CD4-positive, alpha-beta T cell treated with Interferon gamma for 1 hour (primary cell): ENCODE measurements at regions not wholly inside any gene's neighbourhood (a gene's known extent, or its start where the extent isn't known, plus 50 kb on each side); places are given as distances from the start of the nearest gene placed in this dataset.
"Not testable (repeated sequence)": the region's sequence is repeated elsewhere in the genome, so short reads cannot be mapped to it uniquely, and the experiment has no call there.

Experiments used
- DNase-seq: peaks from one replicate; pipeline ENCODE4 v3.0.0-alpha.2; 2020

DNA sequence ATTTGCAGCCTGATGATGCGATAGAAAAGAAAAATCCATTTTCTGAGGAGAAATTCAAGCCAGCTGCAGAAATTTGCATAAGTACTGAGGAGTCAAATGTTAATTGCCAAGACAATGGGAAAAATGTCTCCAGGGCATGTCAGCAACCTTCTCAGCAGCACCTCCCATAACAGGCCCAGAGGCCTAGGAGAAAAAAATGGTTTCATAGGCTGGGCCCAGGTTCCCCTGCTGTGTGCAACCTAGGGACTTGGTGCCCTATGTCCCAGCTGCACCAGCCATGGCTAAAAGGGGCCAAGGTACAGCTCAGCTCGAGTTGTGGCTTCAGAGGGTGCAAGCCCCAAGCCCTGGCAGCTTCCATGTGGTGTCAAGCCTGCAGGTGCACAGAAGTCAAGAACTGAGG, 144.8 kb upstream of the PRKD1 start:
- DNase-seq = not testable (repeated sequence)

DNA sequence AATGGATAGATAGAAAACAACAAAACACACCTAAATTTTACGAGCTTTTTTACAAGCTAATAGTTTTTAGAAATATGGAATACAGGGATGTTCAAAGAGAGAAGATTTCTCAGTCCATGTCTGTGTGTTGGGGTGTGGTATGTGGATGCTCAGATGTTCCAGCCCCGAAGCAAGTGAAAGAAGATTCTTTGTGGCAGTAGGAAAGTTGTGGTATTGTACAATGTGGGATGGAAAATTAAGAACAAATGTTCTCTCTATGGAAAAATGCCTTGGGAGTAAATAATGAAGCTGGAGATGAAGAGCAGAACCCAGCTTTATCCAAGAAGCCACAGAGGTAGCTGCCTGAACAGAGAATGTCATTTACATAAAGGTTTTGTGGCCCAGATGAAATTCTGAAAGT, 150.3 kb upstream of the PRKD1 start:
- DNase-seq = no peak

DNA sequence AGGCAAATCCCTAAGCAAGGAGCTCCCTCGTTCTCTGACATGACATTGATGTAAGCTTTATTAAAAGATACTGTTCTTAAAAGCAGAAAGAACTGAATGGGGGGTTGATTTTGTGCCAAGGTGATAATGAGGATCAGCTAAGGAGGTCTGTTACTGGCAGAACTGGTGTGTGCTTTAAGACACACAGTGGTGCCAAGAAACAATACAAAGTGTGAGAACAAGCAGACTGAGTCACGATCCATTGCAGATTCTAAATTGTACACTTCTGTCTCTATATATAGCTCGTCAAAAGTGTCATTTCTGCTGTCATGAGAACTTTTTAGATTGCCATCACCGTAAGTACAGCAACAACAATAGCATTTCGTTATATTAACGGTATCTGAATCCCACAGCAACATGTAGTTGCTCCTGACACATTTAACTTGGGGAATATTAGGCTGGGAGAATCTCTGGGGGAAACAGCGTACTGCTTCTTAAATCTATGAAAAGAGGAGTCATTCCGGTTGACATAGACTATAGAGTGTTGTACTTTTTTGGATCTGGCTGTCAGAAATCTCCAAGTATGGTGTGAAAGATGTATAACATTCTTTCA, 151.3 kb upstream of the PRKD1 start:
- DNase-seq = no peak

DNA sequence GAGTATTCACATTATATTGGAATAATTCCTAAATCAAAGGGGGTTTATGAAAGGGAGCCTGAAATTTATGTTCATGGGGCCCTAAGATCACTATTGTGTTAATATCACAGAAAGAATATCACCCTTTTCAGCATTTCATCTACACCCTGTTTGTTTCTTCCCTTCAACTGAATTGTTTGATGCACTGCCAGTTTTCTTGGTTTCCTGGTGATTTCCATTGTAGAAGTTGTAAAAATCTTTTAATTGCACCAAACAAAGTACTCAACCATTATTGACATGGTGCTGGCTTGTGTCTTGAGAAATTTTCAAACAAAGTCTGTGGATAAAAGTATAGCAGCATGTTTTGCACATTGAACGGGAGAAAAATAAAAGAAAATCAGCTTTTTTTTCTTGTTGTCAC, 154.8 kb upstream of the PRKD1 start:
- no peak for DNase-seq

DNA sequence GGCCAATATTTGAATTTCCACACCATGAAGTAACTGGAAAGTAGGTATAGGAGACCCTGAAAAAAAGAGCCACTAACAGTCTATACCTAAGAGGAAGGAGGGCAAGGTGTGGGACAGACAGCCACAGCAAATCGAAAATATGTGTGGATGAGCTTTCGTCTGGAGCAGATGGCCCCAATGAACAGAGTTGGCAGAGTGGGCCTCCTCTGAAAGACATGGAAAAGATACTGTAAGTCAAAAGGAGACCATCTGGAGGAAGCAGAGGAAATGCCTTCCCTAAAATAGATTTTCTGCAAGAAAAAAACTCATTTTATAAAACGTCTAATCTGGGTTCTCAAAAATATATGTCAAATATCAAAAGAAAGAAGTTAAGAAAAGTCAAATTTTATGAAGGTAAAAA, 157.2 kb upstream of the PRKD1 start:
- no peak for DNase-seq

DNA sequence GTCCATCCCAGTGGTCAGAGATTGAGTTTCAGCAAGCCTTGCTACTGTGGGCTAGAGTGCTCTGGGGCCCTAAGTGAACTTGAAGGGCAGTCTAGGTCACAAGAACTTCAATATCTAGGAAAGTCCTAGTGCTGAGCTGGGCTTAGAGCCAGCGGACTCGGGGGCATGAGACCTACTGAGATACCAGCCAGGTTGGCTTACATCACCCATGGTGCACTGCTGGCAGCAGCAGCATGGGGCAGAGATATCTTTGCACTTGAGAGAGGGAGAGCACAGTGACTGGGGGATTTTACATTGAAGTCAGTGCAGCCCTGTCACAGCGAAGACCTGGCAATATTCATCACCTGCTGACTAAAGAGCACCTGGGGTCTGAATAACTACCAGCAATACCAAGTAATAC, 158.3 kb upstream of the PRKD1 start:
- no peak for DNase-seq

DNA sequence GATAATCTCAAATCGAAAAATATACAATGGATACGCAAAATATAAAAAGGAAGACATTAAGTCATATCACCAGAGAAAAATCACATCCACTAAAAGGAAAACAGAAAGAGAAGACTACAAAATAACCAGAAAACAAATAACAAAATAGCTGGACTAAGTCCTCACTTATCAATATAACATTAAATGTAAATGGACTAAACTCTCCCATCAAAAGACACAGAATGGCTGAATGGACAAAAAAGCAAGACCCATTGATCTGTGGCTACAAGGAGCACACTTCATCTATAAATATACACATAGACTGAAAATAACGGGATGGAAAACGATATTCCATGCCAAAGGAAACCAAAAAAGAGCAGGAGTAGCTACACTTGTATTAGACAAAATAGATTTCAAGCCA, 161.0 kb upstream of the PRKD1 start:
- DNase-seq = no peak

DNA sequence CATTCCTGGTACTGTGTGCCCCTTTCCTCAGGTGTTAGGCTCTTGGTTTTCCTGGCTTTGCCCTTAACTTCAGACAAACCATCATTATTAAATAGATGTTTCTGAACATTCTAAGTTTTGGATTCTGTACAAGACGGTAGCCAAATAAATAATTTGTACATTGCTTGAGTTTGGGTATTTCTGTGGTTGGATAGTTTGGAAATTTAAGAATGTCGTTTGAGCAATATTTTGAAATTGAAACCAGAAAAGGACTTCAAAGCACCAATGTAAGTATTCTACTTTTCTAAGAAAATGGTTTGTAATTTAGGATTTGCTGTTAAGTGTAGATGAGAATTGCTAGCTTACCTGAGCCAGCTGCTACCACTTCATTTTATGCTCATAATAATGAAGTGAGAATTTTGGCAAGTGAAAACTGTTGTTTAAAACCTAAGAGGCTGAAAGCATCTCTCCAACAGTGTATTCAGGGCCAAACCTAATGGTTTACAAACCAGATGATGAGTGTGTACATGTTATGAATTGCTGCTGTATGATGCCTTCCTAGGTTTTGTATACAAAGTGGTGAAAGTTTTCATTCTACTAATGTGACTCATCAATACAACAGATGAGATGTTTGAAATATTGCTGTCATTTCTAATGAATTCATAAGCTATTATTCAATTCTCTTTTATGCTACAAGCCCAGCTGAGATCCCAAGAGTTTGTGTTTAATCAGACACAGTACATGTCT, 181.5 kb upstream of the PRKD1 start:
- DNase-seq = no peak

DNA sequence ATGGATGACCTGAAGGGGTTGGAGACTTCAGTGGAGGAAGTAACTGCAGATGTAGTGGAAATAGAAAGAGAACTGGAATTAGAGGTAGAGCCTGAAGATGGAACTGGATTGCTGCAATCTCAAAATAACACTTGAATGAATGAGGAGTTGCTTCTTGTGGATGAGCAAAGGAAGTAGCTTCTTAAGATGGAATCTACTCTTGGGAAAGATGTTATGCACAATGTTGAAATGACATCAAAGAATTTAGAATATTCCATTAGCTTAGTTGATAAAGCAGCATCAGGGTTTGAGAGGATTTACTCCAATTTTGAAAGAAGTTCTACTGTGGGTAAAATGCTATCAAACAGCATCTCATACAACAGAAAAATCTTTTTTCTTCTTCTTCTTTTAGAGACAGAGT, 186.4 kb upstream of the PRKD1 start:
- DNase-seq = no peak

DNA sequence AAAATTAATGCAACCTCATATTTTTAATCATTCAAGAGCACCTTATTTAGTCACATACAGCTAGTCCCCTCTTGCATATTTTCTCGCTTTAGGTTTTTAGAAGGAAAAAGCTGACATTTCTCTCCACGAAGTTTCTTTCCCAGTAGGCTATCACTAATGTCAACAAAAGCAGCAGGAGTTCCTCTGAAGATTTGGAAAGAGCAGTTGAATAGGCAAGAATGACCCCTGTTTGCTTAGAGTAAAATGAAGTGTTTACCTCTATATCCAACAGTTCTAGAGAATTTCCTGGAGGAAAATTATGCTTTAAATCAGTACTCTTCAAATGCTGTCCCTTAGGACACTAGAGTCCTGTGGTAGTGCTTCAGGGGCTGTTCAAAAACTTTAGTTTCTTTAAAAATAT, 188.1 kb upstream of the PRKD1 start:
- DNase-seq = no peak

DNA sequence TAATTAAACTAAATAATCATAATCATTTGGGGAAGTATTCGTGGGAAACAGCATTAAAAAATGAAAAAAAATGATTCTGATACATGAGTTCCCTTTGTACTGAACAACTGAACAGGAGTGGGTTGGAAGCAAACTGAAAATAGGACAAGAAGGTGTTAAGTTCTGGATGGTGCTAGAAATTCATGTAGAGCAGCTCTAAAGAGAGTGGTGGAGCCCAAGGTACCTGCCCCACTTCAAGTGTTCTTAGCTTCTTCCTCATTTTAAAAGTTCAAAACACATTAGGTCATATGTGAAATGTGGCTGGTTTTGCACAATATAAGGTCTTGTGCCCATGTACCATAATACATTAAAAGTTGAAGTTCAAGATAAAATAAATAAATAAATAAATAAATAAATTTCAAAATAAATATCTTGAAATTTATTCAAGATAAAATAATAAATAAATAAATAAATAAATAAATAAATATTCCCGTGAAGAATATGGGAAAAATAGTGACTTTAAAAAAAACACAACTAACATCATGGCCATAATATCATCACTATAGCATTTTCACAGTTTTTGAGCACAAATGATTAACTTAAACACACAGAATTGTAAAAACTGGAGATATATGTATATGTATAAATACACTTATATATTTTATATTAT, 191.5 kb upstream of the PRKD1 start:
- DNase-seq = no peak

DNA sequence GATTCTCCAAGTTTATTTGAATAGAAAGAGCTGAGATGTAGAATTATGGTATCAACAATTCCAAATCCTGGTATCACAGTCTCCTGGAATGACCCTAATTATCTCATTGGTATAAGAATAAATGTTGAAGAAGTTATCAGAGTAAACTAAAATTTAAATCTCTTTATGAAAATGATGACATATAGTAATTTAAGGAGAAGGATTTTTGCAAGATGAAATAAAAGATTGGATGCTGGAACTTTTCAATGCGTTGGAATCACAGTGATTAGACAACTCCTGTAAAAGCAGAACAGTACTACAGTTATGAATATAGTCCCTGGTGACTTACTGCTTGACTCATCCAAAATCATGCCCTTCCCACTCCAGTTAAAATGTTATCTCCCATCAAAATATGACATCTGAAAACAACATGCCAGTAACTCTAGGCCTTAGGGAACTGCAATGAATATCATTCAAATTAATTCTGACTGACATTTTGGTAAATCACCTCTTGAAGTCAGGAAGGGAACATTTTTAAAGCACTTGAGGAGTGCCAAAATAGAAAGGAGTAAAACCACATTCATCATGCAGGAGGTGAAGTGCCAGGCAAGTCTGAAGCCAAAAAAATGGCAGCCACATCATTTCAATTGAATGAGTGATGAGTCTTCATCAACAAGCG, 197.8 kb upstream of the PRKD1 start:
- no peak for DNase-seq

DNA sequence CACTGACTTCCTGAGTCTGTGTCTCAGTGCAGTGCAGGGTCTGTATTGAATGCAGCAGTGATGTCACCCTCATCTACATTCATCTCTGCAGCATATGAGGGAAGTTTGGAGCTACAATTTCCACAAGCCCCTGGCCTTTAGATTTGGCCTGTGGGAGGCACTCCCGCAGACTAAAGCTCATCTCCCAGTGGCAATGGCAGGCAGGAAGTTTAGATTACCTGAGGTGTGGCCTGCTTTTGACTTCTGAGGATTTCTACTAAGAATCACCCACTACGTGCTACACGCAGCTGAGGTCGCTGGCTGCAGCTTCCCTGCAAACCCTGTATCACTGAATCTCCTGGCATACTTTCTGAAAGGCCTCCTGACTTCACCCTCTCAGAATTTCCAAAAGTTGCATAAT, 202.2 kb upstream of the PRKD1 start:
- DNase-seq = no peak

DNA sequence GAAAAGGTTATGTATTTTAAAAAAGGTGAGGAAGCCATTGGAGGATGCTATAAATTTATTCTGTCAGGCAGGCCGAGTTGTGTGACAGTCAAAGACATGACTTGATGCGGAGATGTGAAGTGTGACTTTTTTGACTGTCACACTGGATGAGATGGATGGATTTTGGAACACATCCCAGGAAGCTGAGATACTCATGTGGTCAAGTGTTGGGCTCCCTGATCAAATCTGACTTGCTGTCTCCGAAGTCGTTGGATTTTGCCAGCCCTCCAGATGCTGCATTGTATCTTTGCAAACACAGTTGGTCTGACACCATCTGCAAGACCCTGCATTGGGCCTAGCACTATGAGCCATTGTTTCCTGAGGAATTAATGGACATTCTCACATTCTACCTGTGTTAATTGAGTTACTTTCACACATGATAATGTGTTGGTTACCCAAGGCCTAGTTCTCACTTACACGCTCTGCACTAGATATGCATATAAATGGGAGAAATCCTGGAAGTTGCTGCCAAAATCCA, 204.0 kb upstream of the PRKD1 start:
- DNase-seq = no peak

DNA sequence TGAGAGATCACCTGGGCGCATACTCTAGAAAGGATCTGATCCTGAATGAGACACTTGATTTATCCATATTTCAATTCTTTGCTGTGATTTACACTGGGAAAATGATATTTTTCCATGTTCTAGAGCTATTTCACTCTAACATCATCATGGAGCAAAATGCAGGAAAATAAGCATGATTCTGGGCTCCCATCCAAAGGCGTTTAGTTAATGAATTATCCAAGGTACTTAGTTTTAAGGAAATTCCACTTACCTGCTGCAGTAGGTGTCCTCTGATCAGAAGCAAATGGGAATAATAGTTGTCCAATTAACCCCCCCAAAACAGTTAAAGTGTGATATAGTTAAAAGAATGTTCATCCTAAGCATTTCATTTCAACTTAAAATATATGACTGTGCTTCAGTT, 204.5 kb upstream of the PRKD1 start:
- no peak for DNase-seq

DNA sequence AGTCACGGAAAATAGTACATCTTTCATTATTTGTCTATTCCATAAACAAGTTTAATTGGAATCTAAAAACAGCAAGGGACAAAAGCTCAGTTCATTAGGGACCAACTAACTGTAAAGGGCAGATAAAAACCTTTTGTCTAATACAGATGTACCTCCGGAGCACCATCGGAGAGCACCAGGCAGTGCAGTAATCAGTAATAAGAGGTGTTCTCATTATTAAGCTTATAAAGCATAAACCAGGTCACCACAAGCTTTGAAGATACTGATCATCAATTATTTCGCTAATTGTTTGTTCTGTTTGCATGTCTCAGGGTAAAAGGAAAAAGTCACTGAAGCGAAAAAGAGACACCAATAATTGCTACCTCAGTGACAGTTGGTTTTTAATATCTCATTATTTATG, 207.3 kb upstream of the PRKD1 start:
- no peak for DNase-seq

DNA sequence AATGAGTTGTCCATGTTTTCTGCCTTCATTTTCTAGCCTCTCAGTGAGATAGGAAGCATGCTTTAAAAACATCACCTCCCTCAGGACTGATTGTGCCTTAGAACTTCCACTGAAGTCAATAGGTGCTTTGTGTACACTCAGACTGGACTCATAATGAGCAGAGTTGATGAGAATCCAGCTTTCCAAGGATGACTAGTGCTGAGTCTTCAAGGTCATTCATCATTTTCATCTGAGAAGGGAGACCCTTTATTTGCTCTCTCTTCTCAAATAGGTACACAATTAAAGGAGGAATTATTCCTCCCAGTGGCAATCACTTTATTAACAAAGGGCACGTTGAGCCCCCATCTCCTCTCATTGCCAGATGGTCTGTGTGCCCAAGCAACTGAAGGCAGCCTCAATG, 210.9 kb upstream of the PRKD1 start:
- DNase-seq = no peak

DNA sequence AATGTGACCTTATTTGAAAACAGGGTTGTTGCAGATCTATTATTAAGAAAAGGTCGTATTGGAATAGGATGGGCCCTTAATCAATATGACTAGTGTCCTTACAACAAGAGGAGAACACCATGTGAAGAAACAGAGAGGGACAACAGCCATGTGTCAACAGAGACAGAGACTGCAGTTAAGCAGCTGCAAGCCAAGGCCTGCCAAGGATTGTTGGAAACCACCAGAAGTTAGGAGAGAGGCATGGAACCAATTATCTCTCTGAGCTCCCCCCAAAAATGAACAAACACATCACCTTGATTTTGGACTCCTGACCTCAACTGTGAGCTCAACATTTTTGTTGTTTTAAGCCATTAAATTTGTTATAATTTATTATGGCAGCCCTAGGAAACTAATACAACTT, 214.6 kb upstream of the PRKD1 start:
- no peak for DNase-seq

DNA sequence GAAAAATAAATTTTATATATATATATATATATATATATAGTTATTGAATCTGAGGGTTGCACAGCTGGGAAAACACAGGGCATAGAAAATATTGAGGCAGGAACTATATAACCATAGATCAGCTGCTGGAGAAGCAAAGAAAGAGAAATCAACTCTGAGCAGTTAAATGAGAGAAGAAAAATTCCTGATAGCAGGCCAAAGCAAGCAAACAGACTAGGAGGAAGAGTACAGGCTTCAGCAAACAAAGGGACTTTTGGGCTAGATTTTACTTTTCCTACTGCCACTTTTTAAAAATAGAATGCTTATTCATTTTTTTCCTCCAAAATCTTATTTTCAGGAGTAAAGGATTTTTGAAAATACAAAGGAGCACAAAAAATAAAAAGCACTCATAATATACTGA, 216.0 kb upstream of the PRKD1 start:
- DNase-seq = no peak

DNA sequence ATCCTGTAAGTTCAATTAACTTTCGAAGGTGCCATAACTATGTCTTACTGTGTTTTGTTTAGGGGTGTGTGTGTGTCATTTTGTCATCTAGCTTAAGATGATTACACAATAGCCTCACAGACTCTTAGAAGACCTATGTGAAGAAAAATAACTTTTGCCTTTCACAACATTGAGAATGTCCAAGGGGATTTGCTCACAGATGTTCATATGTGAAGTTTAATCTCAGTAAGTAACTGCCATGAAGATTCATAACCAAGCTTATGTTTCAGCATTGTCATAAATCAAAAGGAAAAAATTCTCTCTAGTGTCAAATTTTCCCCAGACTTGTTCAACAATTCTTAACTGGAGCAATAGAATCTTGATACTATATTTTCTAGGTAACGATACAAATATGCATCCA, 226.1 kb upstream of the PRKD1 start:
- no peak for DNase-seq

DNA sequence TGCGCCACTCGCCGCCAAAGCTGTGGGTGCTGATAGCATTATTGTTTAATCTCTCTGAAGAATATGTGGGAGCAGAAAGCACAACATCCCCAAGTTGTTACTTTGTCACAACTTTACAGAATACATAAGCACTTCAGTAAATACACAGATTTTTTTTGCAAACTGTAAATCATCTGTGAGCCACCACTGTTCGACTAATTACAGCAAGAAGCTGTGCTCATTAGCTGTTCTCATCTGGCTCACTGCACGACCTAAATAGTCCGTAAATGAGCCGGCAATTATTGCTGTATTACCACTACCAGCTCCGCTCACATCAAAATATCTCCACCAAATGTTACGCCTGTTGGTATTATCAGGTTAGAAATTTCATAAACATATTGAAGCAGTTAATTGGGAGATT, 228.9 kb upstream of the PRKD1 start:
- DNase-seq = no peak

DNA sequence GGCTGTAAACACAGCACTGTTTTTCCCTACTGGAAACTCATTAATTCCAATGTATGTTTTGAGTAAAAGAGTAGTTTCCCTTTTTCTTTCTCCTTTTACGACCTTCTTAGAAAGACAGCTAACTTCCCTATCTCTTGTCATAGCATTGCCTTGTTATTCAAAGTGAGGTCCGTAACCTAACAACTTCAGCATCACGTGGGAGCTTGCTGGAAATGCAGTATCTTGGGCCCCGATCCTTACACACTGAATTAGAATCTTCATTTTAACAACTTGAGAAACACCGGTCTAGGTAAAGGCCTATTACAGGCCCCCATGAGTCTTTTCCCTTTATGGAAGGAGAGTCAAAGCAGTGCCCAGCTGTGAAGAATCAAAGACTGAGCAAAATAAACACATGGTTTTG, 230.7 kb upstream of the PRKD1 start:
- no peak for DNase-seq

DNA sequence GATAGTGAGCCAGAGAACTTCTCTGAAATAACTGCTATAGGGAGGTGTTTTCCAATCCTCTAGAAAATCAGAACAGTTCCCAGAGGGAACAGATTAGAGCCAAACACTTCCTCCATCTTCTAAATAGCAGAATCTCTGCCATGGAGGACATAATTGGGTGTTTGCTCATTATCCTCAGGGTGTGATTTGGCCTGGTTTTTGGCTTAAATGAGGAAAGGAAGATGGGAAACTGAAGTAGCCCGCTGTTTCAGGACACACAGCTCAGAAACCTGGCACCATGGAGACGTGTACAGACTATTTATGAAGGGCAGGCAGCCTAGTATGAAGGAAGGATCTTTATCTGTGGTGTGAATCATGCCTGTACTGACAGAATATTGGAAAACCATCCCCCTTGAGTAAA, 231.7 kb upstream of the PRKD1 start:
- no peak for DNase-seq

DNA sequence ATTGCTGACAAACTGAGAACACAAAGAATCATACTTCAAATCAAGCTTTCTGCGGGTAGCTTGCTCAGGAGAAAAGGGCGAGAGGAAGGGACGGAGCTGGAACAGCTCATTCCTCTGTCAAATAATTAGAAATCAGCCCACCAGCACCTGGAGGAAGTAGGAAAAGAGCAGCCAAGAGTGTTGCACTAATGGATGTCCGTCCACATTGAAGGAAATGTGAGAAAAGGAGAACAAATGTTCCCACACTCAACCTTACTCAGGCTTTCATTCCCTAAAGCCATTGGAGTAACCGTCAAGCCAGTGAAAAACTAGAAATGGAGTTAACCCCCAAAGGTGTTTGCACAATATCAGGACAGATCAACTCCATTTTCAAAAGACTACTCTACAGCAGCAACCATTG, 233.0 kb upstream of the PRKD1 start:
- no peak for DNase-seq
